T follicular helper cell (primary cell): ENCODE measurements at regions not wholly inside any gene's neighbourhood (a gene's known extent, or its start where the extent isn't known, plus 50 kb on each side); places are given as distances from the start of the nearest gene placed in this dataset.

Experiments used
- DNase-seq: peaks from one replicate; pipeline ENCODE4 v3.0.0-alpha.2; 2020; ENCODE audit warnings: low read depth

- DNase-seq, result no peak
Observed at GRCh38 chr10:113326160-113327111, 226.4 kb upstream of the HABP2 start.

GRCh38 chr10:113329121-113329596, 223.7 kb upstream of the HABP2 start:
- DNase-seq, result no peak

- DNase-seq, result no peak
Observed at GRCh38 chr10:113331961-113332360, 220.9 kb upstream of the HABP2 start.

- DNase-seq, result no peak
Observed at GRCh38 chr10:113333313-113333712, 219.5 kb upstream of the HABP2 start.

GRCh38 chr10:113335592-113335991, 217.3 kb upstream of the HABP2 start:
- DNase-seq, result no peak

GRCh38 chr10:113336549-113337130, 216.2 kb upstream of the HABP2 start:
- DNase-seq, result no peak

GRCh38 chr10:113337142-113337541, 215.7 kb upstream of the HABP2 start:
- DNase-seq, result no peak

GRCh38 chr10:113339121-113339520, 213.7 kb upstream of the HABP2 start:
- DNase-seq, result no peak

GRCh38 chr10:113340282-113340681, 212.6 kb upstream of the HABP2 start:
- DNase-seq, result no peak

GRCh38 chr10:113341138-113341537, 211.7 kb upstream of the HABP2 start:
- no peak for DNase-seq

- no peak for DNase-seq
Observed at GRCh38 chr10:113345826-113346624, 206.8 kb upstream of the HABP2 start.

GRCh38 chr10:113347508-113347907, 205.3 kb upstream of the HABP2 start:
- no peak for DNase-seq

GRCh38 chr10:113348694-113349093, 204.2 kb upstream of the HABP2 start:
- DNase-seq, result no peak

GRCh38 chr10:113350311-113351040, 202.4 kb upstream of the HABP2 start:
- no peak for DNase-seq

GRCh38 chr10:113354711-113355110, 198.1 kb upstream of the HABP2 start:
- DNase-seq, result no peak

GRCh38 chr10:113356794-113357680, 195.8 kb upstream of the HABP2 start:
- no peak for DNase-seq

GRCh38 chr10:113357681-113358300, 195.1 kb upstream of the HABP2 start:
- no peak for DNase-seq

GRCh38 chr10:113359655-113360054, 193.2 kb upstream of the HABP2 start:
- DNase-seq, result no peak

GRCh38 chr10:113360870-113361269, 192.0 kb upstream of the HABP2 start:
- no peak for DNase-seq

GRCh38 chr10:113362645-113363091, 190.2 kb upstream of the HABP2 start:
- DNase-seq, result no peak
